PC-3 (cell line): ENCODE measurements at regions not wholly inside any gene's neighbourhood (a gene's known extent, or its start where the extent isn't known, plus 50 kb on each side); places are given as distances from the start of the nearest gene placed in this dataset.

ENCODE experiments used
- ATAC-seq: fragments of 200-7000 bp; cut with Tn5 transposase; 2 replicates; pipeline ENCODE4 v1.9.1; 2020; ENCODE audit warnings: mild to moderate bottlenecking, moderate library complexity
- BruUV-seq: library from RNA; stranded (reverse); fragments of 400-500 nt; replicated peaks from 2 replicates; lab custom pipeline; 2021; lab: Mats Ljungman, UMichigan
- CTCF ChIA-PET: fragments of 300-600 bp; sonication (Branson Sonifier 250); formaldehyde crosslinking; loops from one replicate; lab custom pipeline; 2022; ENCODE audit warnings: antibody characterized with exemption; lab: Charles Lee
- POLR2A ChIA-PET: fragments of 300-600 bp; sonication (Branson Sonifier 250); formaldehyde crosslinking; loops from one replicate; lab custom pipeline; 2022; ENCODE audit warnings: antibody characterized with exemption; ENCODE audit not compliant: unreplicated experiment; lab: Charles Lee
- DNase-seq: peaks from one replicate; pipeline ENCODE4 v3.0.0-alpha.2; 2015
- H2AFZ ChIP-seq: fragments of 300-600 bp; sonication (generic); 2 replicates; pipeline ENCODE4 v1.6.0; 2016; ENCODE audit warnings: antibody characterized with exemption, low read length
- H3F3A ChIP-seq: fragments of 300-600 bp; sonication (generic); one replicate; pipeline ENCODE4 v1.6.0; 2017; ENCODE audit warnings: antibody characterized with exemption, low read length, control low read depth, mild to moderate bottlenecking; ENCODE audit not compliant: unreplicated experiment
- H3K27ac ChIP-seq: fragments of 300-600 bp; sonication (generic); 2 replicates; pipeline ENCODE4 v1.5.1; 2016; ENCODE audit warnings: mild to moderate bottlenecking, low read length
- H3K27me3 ChIP-seq: fragments of 300-600 bp; sonication (generic); 2 replicates; pipeline ENCODE4 v1.6.1; 2016; ENCODE audit warnings: low read length, mixed read lengths
- H3K36me3 ChIP-seq: fragments of 300-600 bp; sonication (generic); 2 replicates; pipeline ENCODE4 v1.6.1; 2016; ENCODE audit warnings: low read depth, mixed run types, low read length, mixed read lengths
- H3K4me1 ChIP-seq: fragments of 300-600 bp; sonication (generic); 2 replicates; pipeline ENCODE4 v1.5.1; 2016; ENCODE audit warnings: low read length; ENCODE audit not compliant: insufficient read depth
- H3K4me2 ChIP-seq: fragments of 300-600 bp; sonication (generic); 2 replicates; pipeline ENCODE4 v1.6.0; 2016; ENCODE audit warnings: low read length
- H3K4me3 ChIP-seq: fragments of 300-600 bp; sonication (generic); 2 replicates; pipeline ENCODE4 v1.5.1; 2016; ENCODE audit warnings: mild to moderate bottlenecking, low read length, mixed read lengths
- H3K79me2 ChIP-seq: fragments of 300-600 bp; sonication (generic); 2 replicates; pipeline ENCODE4 v1.6.1; 2017; ENCODE audit warnings: low read length, mixed read lengths
- H3K9ac ChIP-seq: fragments of 300-600 bp; sonication (generic); 2 replicates; pipeline ENCODE4 v1.6.0; 2016; ENCODE audit warnings: mild to moderate bottlenecking, low read length
- H3K9me2 ChIP-seq: fragments of 300-600 bp; sonication (generic); replicated peaks from 2 replicates; pipeline ENCODE4 v1.6.1; 2016; ENCODE audit warnings: mixed run types, low read length, mixed read lengths
- H3K9me3 ChIP-seq: fragments of 300-600 bp; sonication (generic); 2 replicates; pipeline ENCODE4 v1.6.1; 2016; ENCODE audit warnings: low read length, mixed read lengths
- H4K20me1 ChIP-seq: fragments of 300-600 bp; sonication (generic); 2 replicates; pipeline ENCODE4 v1.6.1; 2016; ENCODE audit warnings: low read length, mixed read lengths
- CTCF ChIP-seq: fragments of 300-600 bp; sonication (generic); conservative IDR thresholded peaks from 2 replicates; pipeline ENCODE4 v1.5.1; 2017; ENCODE audit warnings: antibody characterized with exemption, low read depth, mild to moderate bottlenecking, low read length
- EZH2 ChIP-seq: fragments of 300-600 bp; sonication (generic); IDR thresholded peaks from one replicate; pipeline ENCODE4 v1.6.1; 2017; ENCODE audit warnings: antibody characterized with exemption, mild to moderate bottlenecking, low read length; ENCODE audit not compliant: unreplicated experiment
- EZH2phosphoT487 ChIP-seq: fragments of 300-600 bp; sonication (generic); IDR thresholded peaks from 2 replicates; pipeline ENCODE4 v1.6.1; 2018; ENCODE audit warnings: mild to moderate bottlenecking, antibody characterized with exemption, low read length, borderline replicate concordance
- intact Hi-C: fragments of 100-400 bp; cut with micrococcal nuclease; formaldehyde crosslinking; loops from 2 replicates; pipeline ENCODE4 v1.9.0; 2023

- H3K9me3 ChIP-seq, result no peaks in the 10 kb centered on the region
- CTCF ChIA-PET, result no interaction called here
- ATAC-seq, result no peak
Observed at GRCh38 chr9:93829271-93830011, 125.7 kb downstream of the BARX1 start.

GRCh38 chr9:93828331-93829097, 126.6 kb downstream of the BARX1 start:
- CTCF ChIA-PET, result no interaction called here
- no peaks in the 10 kb centered on the region for H4K20me1 ChIP-seq

More at GRCh38 chr9:93829271-93830011, 125.7 kb downstream of the BARX1 start:
- Histone ChIP-seq H3K9me2 (no peaks in the 10 kb centered on the region), H3K4me1 (no peaks in the 10 kb centered on the region), H3K27ac (no peak overlapping the region), H3K36me3 (no peaks in the 10 kb centered on the region), H4K20me1 (no peaks in the 10 kb centered on the region), H3K4me2 (no peak overlapping the region), H3K9ac (no peak overlapping the region), H3F3A (no peaks in the 10 kb centered on the region), H2AFZ (no peak overlapping the region), H3K79me2 (no peaks in the 10 kb centered on the region), H3K27me3 (no peaks in the 10 kb centered on the region), H3K4me3 (no peak overlapping the region)
- intact Hi-C loops, result loop anchor here (5.0 kb wide), 1 partner anchor 133 kb away; no protein-coding TSS in a partner anchor
- DNase-seq, result no peak
- BruUV-seq, result no TSS peak
- POLR2A ChIA-PET, result no interaction called here
- TF ChIP-seq EZH2 (no peak), CTCF (no peak), EZH2phosphoT487 (no peak)

More at GRCh38 chr9:93828331-93829097, 126.6 kb downstream of the BARX1 start:
- no peaks in the 10 kb centered on the region for H3K36me3 ChIP-seq
- no peak overlapping the region for H2AFZ ChIP-seq
- no TSS peak for BruUV-seq
- DNase-seq (no peak), ATAC-seq (no peak)
- H3K27ac ChIP-seq, result no peak overlapping the region
- no peaks in the 10 kb centered on the region for H3K4me1 ChIP-seq
- H3K79me2 ChIP-seq, result no peaks in the 10 kb centered on the region
- POLR2A ChIA-PET, result no interaction called here
- no peaks in the 10 kb centered on the region for H3K9me2 ChIP-seq
- H3K4me2 ChIP-seq, result no peak overlapping the region
- no peak overlapping the region for H3K4me3 ChIP-seq
- no peak overlapping the region for H3K9ac ChIP-seq
- intact Hi-C loops, result loop anchor here (5.0 kb wide), 1 partner anchor 134 kb away; no protein-coding TSS in a partner anchor
- no peaks in the 10 kb centered on the region for H3F3A ChIP-seq
- no peak for TF ChIP-seq EZH2
- TF ChIP-seq EZH2phosphoT487, result no peak
- no peak for TF ChIP-seq CTCF
- no peaks in the 10 kb centered on the region for H3K9me3 ChIP-seq
- H3K27me3 ChIP-seq, result no peaks in the 10 kb centered on the region
